Cardiac muscle cell (in vitro differentiated cells and primary cell): ENCODE measurements at regions not wholly inside any gene's neighbourhood (a gene's known extent, or its start where the extent isn't known, plus 50 kb on each side); places are given as distances from the start of the nearest gene placed in this dataset.
A peak's percentile ranks its signal among the peaks of the same experiment; 100 is the strongest.
"Not testable (repeated sequence)": the region's sequence is repeated elsewhere in the genome, so short reads cannot be mapped to it uniquely, and the experiment has no call there.

ENCODE experiments used
- DNase-seq, 2 donors: peaks; one replicate each; pipeline versions ENCODE4 v3.0.0 to v3.0.0-alpha.2; 2010 to 2017; ENCODE audit warnings: low read depth in 1 of 2, low spot score in 1 of 2
- H3K27ac ChIP-seq: fragments of 200-600 bp; sonication (generic); 2 replicates; pipeline ENCODE4 v1.5.1; 2016
- H3K27me3 ChIP-seq: fragments of 200-600 bp; sonication (generic); 2 replicates; pipeline ENCODE4 v1.6.0; 2016; ENCODE audit warnings: control low read depth
- H3K36me3 ChIP-seq: fragments of 200-600 bp; sonication (generic); 2 replicates; pipeline ENCODE4 v1.5.1; 2016; ENCODE audit warnings: control low read depth
- H3K4me1 ChIP-seq: fragments of 200-600 bp; sonication (generic); 2 replicates; pipeline ENCODE4 v1.8.1; 2017; ENCODE audit warnings: low read depth, mild to moderate bottlenecking, mixed run types
- H3K4me3 ChIP-seq: fragments of 200-600 bp; sonication (generic); 2 replicates; pipeline ENCODE4 v1.5.1; 2016; ENCODE audit warnings: mild to moderate bottlenecking
- H3K9me3 ChIP-seq: fragments of 200-600 bp; sonication (generic); 2 replicates; pipeline ENCODE4 v1.5.1; 2017; ENCODE audit warnings: low read depth, mild to moderate bottlenecking, control low read depth
- CTCF ChIP-seq: IDR thresholded peaks from 2 replicates; pipeline ENCODE4 v1.5.1; 2012; ENCODE audit warnings: low read depth, mild to moderate bottlenecking, low read length

GRCh38 chr4:10787365-10787764, 102.8 kb upstream of the CLNK start:
- H3K4me3 ChIP-seq, result no peak overlapping the region
- no peak for TF ChIP-seq CTCF
- no peak overlapping the region for H3K27ac ChIP-seq
- H3K27me3 ChIP-seq, result no peaks in the 10 kb centered on the region
- no peaks in the 10 kb centered on the region for H3K4me1 ChIP-seq
- no peak for DNase-seq
- H3K9me3 ChIP-seq, result no peaks in the 10 kb centered on the region
- no peaks in the 10 kb centered on the region for H3K36me3 ChIP-seq

- Histone ChIP-seq H3K4me3 (no peak overlapping the region), H3K36me3 (no peaks in the 10 kb centered on the region), H3K27me3 (no peaks in the 10 kb centered on the region), H3K4me1 (no peaks in the 10 kb centered on the region), H3K9me3 (no peaks in the 10 kb centered on the region), H3K27ac (no peak overlapping the region)
- TF ChIP-seq CTCF, result no peak
- DNase-seq, result no peak
Observed at GRCh38 chr4:10784621-10785020, 100.1 kb upstream of the CLNK start.

GRCh38 chr4:10783351-10783750, 98.8 kb upstream of the CLNK start:
- DNase-seq, result peak in 1 of 2 donors; percentile 49
- no peaks in the 10 kb centered on the region for H3K9me3 ChIP-seq

GRCh38 chr4:10781805-10782204, 97.2 kb upstream of the CLNK start:
- no peak for TF ChIP-seq CTCF
- Histone ChIP-seq H3K4me3 (no peak overlapping the region), H3K36me3 (no peaks in the 10 kb centered on the region), H3K4me1 (no peaks in the 10 kb centered on the region), H3K27ac (no peak overlapping the region), H3K27me3 (no peaks in the 10 kb centered on the region), H3K9me3 (no peaks in the 10 kb centered on the region)
- DNase-seq, result no peak

More at GRCh38 chr4:10783351-10783750, 98.8 kb upstream of the CLNK start:
- TF ChIP-seq CTCF, result no peak
- Histone ChIP-seq H3K4me1 (no peaks in the 10 kb centered on the region), H3K36me3 (no peaks in the 10 kb centered on the region), H3K4me3 (no peak overlapping the region), H3K27ac (no peak overlapping the region), H3K27me3 (no peaks in the 10 kb centered on the region)

GRCh38 chr4:10780803-10781202, 96.2 kb upstream of the CLNK start:
- H3K9me3 ChIP-seq, DNase-seq: not testable (repeated sequence)

GRCh38 chr4:10775132-10775531, 90.6 kb upstream of the CLNK start:
- DNase-seq, H3K4me3 ChIP-seq, H3K36me3 ChIP-seq: not testable (repeated sequence)

More at GRCh38 chr4:10780803-10781202, 96.2 kb upstream of the CLNK start:
- H3K36me3 ChIP-seq, H3K4me3 ChIP-seq, H3K27me3 ChIP-seq, H3K4me1 ChIP-seq, H3K27ac ChIP-seq: not testable (repeated sequence)

GRCh38 chr4:10773656-10774055, 89.1 kb upstream of the CLNK start:
- H3K9me3 ChIP-seq, result no peaks in the 10 kb centered on the region
- H3K36me3 ChIP-seq, result no peaks in the 10 kb centered on the region
- no peaks in the 10 kb centered on the region for H3K27me3 ChIP-seq
- no peak overlapping the region for H3K4me3 ChIP-seq
- no peak overlapping the region for H3K27ac ChIP-seq
- H3K4me1 ChIP-seq, result no peaks in the 10 kb centered on the region
- DNase-seq, result no peak
- TF ChIP-seq CTCF, result no peak

More at GRCh38 chr4:10775132-10775531, 90.6 kb upstream of the CLNK start:
- H3K9me3 ChIP-seq, H3K27ac ChIP-seq, H3K27me3 ChIP-seq, H3K4me1 ChIP-seq: not testable (repeated sequence)
